GM21825 (cell line): ENCODE measurements at regions not wholly inside any gene's neighbourhood (a gene's known extent, or its start where the extent isn't known, plus 50 kb on each side); places are given as distances from the start of the nearest gene placed in this dataset.

Experiments used
- ATAC-seq: cut with Tn5 transposase; IDR thresholded peaks from one replicate; pipeline ENCODE4 v1.9.1; 2021; ENCODE audit warnings: mild to moderate bottlenecking, moderate library complexity; ENCODE audit not compliant: unreplicated experiment

DNA sequence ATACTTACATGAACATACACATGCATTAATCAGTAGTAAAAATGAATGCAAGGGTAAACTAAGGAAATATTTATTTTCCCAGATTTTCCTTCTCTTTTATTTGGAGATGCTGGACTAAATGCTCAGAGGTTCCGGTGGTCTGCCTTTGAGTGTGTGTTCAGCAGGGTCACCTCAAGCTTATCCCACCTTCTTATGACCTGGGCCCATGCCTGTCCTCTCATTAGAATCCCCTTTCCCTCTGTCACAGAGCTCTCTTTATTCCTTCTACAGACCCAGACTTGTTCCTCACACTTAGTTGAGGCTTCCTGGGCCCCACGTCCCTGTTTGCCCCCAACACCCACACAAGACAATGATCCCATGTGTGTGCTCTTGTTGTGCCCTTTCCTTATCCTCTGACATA is 61.6 kb upstream of the TOP3B start:
- ATAC-seq = no peak

DNA sequence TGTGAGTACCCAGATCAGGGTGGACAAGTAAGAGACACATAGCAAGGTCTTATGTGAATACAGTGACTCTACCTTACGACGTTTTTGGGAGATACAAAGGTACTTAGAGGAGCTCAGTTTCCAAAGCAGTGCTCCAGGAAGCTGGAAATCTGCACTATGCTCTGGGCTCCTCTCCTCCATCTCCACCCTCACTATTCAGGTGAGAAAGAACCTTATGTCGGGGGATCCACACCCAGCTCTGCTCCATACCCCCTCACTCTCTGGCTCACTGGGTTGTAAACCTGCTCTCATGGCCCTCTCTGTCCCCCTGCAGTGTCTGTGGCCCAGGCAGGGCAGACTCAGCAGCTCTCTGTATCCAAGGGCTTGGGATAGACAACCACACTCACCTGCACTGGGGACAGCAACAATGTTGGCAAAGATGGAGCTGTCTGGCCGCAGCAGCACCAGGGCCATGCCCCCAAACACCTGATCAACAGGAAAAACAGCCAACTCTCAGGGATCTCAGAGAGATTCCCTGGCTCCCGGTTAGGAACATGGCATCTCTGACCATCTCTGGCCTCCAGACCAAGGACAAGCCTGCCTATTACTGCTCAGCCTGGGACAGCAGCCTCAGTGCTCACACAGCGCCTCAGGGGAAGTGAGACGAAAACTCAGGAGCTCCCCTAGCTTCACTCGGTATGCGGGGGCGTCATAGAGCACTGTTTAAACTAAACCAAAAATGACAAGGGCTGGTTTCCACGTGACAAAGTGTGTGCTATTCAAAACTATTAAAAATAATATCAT is 60.9 kb upstream of the TOP3B start:
- no peak for ATAC-seq

DNA sequence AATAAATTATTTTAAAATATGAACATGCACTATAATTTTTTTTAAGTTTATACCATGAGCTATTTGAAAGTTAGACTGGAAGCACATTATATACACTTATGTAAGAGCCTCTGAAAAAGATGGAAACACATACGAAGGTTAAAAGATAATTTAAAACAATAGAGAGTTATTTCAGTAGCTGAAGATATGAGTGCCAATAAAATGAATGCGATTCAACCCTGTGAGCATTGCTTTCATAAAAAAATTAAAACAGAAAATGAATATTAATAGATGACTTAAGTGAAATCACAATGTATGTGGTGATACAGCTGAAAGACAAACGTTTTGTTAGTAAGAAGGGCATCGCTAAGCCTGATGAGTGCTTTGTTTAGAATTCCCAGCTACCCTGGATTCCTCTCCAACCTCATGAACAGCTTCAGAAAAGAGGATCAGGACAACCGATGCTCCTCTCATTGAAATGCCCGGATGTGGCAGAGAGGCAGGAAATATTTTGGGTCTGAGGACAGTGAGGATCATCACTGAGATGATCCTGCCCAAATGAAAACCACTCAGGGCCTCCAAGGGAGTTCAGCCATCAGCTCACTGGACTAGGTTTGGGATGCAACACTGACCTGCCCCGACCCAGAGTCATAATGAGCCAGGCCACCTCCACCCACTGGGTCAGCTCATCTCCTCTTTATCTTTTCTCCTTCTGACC is 60.2 kb upstream of the TOP3B start:
- no peak for ATAC-seq

DNA sequence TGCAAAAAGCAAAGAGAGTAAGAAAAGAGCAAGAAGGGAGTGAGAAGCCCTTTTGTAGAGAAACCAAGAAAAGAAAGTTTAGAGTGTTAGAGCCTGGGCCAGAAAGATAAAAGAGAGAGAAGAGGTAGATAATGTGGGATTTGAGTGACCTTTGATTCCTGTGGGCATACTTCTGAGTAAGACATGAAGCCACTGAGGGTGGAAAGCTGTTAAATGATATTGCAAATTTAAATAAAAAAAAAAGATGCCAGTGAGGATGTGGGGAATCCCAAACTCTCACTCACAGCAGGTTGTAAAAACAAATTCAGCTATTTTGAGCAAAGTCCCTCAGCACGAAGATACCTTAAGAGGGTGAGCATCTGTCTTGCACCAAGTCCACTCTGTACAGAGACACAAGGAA is 59.4 kb upstream of the TOP3B start:
- no peak for ATAC-seq

DNA sequence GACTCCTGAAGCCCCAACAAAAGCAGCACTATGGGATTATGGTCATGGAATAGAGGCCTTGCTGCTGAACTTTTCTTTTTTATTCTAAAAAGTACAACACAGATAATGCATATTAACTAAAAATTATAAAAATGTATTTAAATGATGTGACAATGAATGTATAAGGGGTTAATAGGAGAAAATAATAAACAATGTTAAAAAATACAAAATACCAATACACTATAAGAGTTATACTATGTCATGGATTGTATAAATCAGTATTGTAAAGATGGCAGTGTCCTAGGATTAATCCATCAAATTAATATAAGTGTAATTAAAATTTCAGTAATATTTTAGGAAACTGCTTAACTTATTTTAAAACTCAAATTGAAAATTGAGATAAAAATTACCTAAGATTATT is 58.3 kb upstream of the TOP3B start:
- ATAC-seq = no peak

DNA sequence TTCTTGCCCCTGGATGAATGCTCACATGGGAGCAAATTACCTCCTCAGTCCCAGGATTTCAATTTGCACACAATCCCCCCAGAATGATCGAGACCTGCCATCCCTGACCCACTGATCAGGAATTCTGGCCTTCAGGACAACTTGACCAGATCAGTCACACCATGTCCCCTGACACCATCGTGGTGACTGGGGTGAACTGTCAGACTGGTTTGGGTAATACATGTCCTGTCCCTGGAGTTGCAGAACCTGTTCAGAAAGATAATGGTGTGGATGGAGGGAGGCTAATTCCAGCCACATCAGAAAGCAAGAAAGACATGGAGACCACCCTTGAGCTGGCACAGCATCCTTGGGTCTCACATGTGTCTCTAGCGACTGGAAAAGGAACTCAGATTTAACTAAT is 57.9 kb upstream of the TOP3B start:
- ATAC-seq = no peak

DNA sequence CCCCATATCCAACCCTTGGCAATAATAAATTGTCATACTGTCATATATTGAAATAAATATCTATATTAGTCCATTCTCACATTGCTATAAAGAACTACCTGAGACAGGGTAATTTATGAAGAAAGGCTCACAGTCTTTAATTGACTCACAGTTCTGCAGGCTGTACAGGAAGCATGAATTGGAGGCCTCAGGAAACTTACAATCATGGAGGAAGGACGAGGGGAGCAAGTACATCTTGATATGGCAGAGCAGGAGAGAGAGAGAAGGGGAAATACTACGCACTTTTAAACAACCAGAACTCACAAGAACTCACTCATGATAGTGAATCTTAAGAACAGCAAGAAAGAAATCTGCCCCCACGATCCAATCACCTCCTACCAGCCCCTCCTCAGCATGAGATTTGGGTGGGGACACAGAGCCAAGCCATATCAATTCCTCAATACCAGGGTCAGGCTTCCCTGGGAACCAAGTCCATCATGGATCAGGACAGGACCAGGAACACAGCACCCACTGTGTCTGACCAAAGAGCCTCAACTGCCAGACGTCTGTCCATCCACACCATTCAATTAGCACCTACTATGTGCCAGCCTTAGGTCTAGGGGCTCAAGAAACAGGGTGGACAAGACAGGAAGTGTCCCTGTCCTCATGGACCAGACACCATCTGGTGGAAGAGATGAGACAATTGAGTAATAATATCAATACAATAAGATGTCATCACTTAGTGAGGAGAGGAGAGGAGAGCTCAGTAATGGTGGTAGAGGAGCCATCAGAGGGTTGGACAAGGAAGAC is 56.9 kb upstream of the TOP3B start:
- ATAC-seq = no peak

DNA sequence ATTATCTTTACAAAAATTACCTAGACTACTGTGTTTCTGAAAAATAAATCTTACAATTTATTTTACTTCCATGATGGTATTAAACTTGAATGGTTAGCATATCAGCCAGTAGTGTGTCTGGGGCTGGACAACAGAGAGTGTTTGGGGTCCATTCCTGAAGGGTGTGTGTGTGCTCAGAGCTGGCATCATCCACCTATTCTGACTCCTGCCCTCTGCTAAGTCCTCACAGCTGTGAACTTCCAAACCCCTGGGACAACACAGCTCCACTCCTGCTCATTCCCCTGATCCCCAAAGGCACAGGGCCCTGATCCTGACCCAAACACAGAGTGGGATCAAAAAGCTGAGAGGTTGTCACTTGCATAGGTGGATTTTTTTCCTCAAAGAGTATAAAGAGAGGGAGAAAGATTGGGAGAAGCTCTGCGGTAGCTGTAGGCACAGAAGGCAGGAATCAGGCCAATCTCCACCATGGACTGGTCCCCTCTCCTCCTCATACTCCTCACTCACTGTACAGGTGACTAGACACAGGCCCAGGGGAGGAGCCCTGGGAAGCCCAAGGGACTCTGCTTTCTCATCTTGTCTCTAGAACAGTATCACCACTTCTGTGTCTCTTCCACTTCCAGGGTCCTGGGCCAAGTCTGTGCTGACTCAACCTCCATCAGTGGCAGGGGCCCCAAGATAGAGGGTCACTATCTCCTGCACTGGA is 55.7 kb upstream of the TOP3B start:
- ATAC-seq = no peak

DNA sequence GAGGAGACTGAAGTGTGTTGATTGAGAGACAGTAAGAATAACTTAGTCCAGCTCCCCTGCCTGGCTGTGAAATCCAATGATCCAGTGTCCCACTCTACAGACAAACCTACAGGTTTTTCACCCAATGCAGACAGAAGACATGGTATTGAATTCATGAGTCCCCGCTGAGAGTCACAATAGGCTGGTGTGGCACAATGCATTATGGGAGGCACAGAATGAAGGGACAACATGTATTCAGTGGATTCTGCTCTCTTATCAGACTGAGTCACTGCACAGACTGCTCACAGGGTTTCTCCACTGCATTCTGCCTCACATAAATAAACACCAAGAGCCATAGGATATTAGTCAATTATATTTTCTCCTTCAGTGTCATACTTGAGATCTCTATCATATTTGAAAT is 55.2 kb upstream of the TOP3B start:
- no peak for ATAC-seq

DNA sequence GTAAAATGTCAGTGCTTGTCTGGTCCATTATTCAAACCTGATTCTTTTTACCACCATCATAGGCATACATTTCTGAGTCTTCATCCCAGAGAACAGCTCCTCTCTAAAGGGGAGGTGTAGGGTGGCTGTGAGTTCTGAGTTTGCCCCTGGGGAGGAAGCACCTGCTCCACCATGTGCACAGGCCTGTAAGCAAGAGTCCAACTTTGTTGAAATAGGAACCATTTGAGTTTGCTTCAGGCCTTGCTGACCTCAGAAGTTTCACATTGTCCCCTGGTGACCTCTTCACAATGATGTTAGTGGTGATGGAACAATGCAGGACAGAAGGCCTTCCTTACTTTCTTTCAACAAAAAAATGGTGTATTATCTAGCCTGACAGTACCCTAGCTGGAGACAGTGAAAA is 54.6 kb upstream of the TOP3B start:
- ATAC-seq = no peak

DNA sequence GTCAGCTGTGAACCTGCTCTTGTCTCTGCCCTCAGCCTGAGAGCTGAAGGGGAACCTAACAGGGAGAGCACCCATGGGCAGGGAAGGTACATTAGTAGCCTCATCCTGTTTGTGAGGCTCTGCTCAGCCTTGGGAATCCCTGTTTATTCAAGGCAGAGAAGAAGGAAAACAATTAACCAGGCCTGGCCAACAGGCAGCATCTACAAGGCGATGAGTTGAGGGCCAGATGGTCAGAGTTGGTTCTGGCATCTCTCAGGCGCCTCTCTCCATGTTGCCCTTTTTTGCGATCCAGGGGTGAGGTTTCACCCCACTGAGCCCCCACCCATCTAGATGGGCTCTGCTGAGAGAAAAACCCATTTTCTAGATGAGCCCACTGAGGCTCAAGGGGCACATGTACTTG is 54.0 kb upstream of the TOP3B start:
- ATAC-seq = no peak

DNA sequence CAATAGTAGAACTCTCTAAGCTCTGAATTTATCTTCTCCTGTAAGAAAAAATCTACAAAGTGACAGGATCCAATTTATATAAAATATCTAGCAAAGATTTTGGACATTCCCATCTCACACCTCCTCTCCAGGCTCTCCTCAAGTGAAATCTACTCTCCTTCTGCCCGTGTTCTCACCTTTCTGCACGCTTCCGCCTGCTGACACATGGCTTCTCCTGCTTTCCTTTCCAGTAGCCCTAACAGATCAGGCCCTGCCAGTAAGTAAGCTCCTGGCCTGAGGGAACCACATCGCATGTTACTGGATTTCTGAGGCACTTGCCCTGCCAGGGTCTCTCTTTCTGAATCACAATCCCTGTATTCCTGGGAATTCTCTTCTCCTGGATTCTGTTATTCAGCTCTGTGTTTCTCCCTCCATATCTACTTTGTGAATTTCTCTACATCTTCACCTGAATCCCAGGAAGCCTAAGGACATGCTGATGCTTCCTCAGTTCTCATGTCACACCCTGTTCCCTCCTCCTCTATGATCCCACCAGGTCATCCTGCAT is 53.3 kb upstream of the TOP3B start:
- ATAC-seq = no peak

DNA sequence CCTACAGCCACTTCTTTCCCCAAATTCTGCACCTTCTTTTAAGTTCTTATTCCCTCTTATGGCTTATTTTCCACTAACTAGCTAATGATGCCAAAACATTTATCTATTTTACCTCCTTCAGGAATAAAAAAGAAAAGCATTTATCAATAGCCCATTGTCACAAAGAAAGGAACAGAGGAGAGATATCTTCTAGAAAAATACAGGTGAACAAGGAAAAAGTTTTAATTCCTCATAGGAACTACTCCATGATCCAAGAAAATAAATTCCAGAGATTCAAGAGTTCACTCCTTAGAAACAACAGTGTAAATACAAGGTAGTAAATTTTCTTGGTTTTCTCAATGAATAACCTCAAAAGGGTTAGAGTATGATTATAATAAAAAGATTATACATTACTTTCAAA is 52.6 kb upstream of the TOP3B start:
- ATAC-seq = no peak

DNA sequence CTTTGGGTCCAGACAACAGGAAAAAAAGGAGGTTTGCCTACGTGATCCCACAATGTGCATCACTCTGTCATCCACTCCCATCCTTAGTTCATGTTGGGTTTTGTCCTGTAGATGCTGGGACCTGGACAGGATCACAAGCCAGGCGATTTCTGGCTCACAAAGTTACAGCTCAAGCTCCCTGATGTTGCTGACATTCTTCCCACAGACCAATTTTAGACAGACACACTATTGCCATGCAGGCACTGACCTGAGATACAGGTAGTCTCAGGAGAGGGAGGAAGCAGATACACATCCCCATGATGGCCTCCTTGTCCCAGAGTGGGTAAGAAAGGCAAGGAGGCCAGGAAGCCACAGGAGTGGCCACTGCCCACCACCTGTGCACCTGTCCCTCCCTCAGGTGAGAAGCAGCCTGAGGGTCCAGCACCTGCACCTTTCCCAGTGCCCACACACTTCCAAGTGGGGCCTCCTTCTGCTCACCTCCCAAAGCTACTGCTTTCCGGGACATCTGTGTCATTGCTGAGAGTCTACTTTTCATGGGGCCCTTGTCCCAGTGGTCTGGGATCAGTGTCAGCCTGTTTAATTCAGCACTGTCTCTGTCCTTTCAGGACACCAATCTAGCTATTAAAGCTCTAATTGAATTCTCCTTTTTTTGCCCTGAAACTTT is 52.0 kb upstream of the TOP3B start:
- no peak for ATAC-seq

DNA sequence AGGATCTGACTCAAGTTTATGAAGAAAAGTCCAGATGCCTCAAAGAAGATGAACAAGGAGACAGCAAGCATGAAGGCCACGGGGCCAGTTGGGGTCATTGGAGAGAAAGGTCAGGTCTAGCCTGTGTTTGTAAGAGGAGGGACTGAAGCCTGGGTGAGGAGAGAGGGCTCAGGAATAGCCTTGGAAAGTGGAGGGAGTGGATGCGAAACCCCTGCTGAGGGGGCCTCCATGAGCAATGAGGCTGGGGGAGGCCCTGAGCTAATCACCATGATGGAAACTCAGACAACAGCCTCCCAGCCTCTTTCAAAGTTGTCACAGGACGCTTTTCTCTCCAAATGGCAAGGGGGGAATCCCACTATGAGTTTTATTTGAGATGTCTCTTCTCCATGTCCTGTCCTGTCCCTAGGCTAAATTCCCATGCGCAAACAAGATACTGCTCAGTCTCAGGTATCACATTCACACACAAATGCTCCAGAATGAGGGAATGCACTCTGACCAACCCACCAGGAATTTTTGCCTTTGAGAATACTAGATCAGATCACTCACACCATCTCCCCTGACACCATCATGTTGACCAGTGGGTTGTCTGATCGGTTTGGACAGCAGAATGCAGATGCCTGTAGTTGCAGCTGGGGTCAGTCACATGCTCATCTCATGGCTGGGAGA is 51.3 kb upstream of the TOP3B start:
- no peak for ATAC-seq

DNA sequence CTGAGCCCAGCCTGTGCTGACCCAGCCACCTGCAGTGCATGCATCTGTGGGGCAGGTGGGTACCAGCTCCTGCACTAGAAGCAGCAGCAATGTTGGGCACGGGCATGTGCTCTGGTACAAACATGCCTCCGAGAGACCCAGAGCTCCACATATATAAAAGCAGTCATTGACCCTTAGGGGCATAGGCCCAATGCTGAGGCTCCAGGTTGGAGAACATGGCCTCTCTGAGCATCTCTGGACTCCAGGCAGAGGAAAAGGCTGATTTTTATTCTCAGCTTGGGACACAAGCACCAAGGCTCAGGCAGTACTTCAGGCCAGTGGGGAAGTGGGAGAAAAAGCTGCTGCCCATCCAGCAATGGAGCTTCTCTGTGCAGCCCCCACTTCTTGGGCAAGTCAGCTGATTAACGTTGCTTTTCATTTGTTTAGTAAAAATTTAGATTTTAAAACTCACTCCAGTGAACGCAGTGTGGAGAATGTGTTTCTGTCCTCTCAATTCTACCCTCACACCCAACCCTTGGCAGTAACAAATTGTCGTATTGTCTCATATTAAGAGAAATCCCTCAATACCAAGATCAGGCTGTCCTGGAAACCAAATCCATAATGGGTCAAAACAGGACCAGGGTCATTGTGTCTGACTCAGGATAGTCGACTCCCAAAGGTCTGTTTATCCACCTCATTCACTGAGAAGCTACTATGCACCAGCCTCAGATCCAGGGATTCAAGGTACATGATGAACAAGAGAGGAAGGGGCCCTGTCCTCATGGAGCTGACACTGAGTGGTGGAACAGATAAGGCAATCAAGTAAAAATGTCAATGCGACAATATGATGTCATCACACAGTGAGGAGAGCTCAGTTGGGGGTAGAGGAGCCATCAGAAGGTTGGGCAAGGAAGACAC is 50.6 kb upstream of the TOP3B start:
- ATAC-seq = no peak

DNA sequence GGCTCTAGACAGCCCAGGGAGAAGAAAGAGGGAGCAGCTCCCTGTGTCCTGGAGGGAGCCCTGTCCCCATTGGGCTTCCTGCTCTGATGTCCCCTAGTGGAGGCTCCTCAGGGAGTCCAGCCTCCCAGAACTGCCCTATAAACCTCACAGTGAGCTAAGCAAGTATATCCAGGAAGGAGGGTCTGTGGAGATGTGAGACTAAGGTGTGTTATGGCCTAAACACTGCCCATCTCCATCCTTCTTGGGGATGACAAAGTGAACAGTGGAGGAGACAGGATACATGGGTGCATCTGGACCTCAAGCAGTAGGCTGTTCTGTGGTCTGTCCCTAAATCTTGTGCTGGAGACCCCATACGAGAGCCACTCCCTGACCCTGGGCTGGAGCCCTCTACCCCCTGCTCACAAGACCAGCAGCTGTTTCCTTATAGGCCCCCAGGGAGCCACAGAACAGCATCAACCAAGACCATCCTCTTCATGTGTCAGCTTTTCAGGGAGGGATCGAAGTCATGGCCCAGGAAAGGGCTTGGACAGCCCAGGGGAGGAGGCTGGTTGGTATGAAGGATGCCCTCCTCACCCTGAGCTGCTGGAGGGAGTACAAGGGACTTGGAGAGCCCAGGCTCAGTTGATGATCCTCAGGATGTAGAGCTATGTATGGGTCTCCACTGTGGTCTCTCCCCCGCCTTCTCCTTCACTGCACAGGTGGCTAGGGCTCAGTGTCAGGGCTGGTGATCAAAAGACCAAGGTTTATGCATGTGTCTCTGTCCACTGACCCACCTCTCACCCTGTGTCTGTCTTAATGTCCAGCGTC is 49.7 kb upstream of the TOP3B start:
- no peak for ATAC-seq
